H9 (cell line): ENCODE measurements at regions not wholly inside any gene's neighbourhood (a gene's known extent, or its start where the extent isn't known, plus 50 kb on each side); places are given as distances from the start of the nearest gene placed in this dataset.

ENCODE experiments used
- DNase-seq: peaks from one replicate; pipeline ENCODE4 v3.0.0-alpha.2; 2017
- H2AFZ ChIP-seq: one replicate; pipeline ENCODE4 v1.6.1; 2013; ENCODE audit warnings: mild to moderate bottlenecking, low read length, control low read depth, moderate library complexity
- H2AK5ac ChIP-seq: 2 replicates; pipeline ENCODE4 v1.6.1; 2013; ENCODE audit warnings: low read length, control low read depth, mixed read lengths; ENCODE audit not compliant: insufficient read length
- H2BK120ac ChIP-seq: one replicate; pipeline ENCODE4 v1.6.1; 2013; ENCODE audit warnings: low read depth, mild to moderate bottlenecking, low read length, control low read depth, inconsistent platforms; ENCODE audit not compliant: poor library complexity, severe bottlenecking
- H2BK12ac ChIP-seq: 2 replicates; pipeline ENCODE4 v1.6.1; 2013; ENCODE audit warnings: low read length, control low read depth, mixed read lengths, low read depth; ENCODE audit not compliant: insufficient read length
- H2BK15ac ChIP-seq: 2 replicates; pipeline ENCODE4 v1.6.1; 2013; ENCODE audit warnings: low read depth, low read length, control low read depth
- H2BK20ac ChIP-seq: one replicate; pipeline ENCODE4 v1.6.1; 2013; ENCODE audit warnings: low read depth, mild to moderate bottlenecking, low read length, control low read depth, inconsistent platforms; ENCODE audit not compliant: poor library complexity, severe bottlenecking
- H2BK5ac ChIP-seq: 2 replicates; pipeline ENCODE4 v1.6.1; 2013; ENCODE audit warnings: low read length, control low read depth, mixed read lengths; ENCODE audit not compliant: insufficient read length
- H3K14ac ChIP-seq: 2 replicates; pipeline ENCODE4 v1.6.1; 2013; ENCODE audit warnings: low read length, control low read depth; ENCODE audit not compliant: insufficient read depth
- H3K18ac ChIP-seq: 2 replicates; pipeline ENCODE4 v1.6.1; 2013; ENCODE audit warnings: low read depth, mild to moderate bottlenecking, mixed read lengths, low read length, control low read depth; ENCODE audit not compliant: insufficient read length
- H3K23ac ChIP-seq: 2 replicates; pipeline ENCODE4 v1.6.1; 2013; ENCODE audit warnings: low read length, control low read depth, mixed read lengths, low read depth; ENCODE audit not compliant: insufficient read length
- H3K23me2 ChIP-seq: 2 replicates; pipeline ENCODE4 v1.6.1; 2013; ENCODE audit warnings: low read depth, mild to moderate bottlenecking, mixed read lengths, low read length, control low read depth; ENCODE audit not compliant: insufficient read length, poor library complexity, severe bottlenecking
- H3K27ac ChIP-seq: 2 replicates; pipeline ENCODE4 v1.5.1; 2013; ENCODE audit warnings: low read length, control low read depth, mixed read lengths, low read depth; ENCODE audit not compliant: insufficient read length
- H3K27me3 ChIP-seq: 2 replicates; pipeline ENCODE4 v1.6.1; 2013; ENCODE audit warnings: low read length, control low read depth, inconsistent platforms; ENCODE audit not compliant: insufficient read depth
- H3K4ac ChIP-seq: 2 replicates; pipeline ENCODE4 v1.6.1; 2013; ENCODE audit warnings: low read depth, mild to moderate bottlenecking, control low read depth, inconsistent platforms, low read length, moderate library complexity
- H3K4me1 ChIP-seq: 2 replicates; pipeline ENCODE4 v1.6.1; 2013; ENCODE audit warnings: low read length, control low read depth, inconsistent platforms; ENCODE audit not compliant: insufficient read depth
- H3K4me2 ChIP-seq: 2 replicates; pipeline ENCODE4 v1.6.1; 2013; ENCODE audit warnings: low read length, control low read depth, mixed read lengths; ENCODE audit not compliant: insufficient read length, insufficient read depth
- H3K56ac ChIP-seq: 2 replicates; pipeline ENCODE4 v1.6.1; 2013; ENCODE audit warnings: low read depth, mild to moderate bottlenecking, mixed read lengths, low read length, control low read depth; ENCODE audit not compliant: insufficient read length
- H3K79me1 ChIP-seq: 2 replicates; pipeline ENCODE4 v1.6.1; 2013; ENCODE audit warnings: low read depth, mild to moderate bottlenecking, moderate library complexity, low read length, control low read depth, inconsistent platforms; ENCODE audit not compliant: insufficient read depth, poor library complexity, severe bottlenecking
- H3K79me2 ChIP-seq: 2 replicates; pipeline ENCODE4 v1.6.1; 2013; ENCODE audit warnings: low read length, control low read depth, inconsistent platforms; ENCODE audit not compliant: insufficient read depth
- H3K9ac ChIP-seq: 2 replicates; pipeline ENCODE4 v1.6.1; 2013; ENCODE audit warnings: low read length, control low read depth, mixed read lengths; ENCODE audit not compliant: insufficient read length; ENCODE audit errors: extremely low read depth
- H3K9me3 ChIP-seq: one replicate; pipeline ENCODE4 v1.6.1; 2013; ENCODE audit warnings: low read depth, low read length, inconsistent platforms; ENCODE audit not compliant: control insufficient read depth
- H3T11ph ChIP-seq: one replicate; pipeline ENCODE4 v1.6.1; 2013; ENCODE audit warnings: mild to moderate bottlenecking, low read length, control low read depth, inconsistent platforms
- H4K20me1 ChIP-seq: one replicate; pipeline ENCODE4 v1.6.1; 2013; ENCODE audit not compliant: control insufficient read depth, insufficient read length, insufficient read depth
- H4K5ac ChIP-seq: 2 replicates; pipeline ENCODE4 v1.6.1; 2013; ENCODE audit warnings: low read depth, mild to moderate bottlenecking, mixed read lengths, low read length, control low read depth; ENCODE audit not compliant: insufficient read length
- H4K8ac ChIP-seq: replicated peaks from 2 replicates; pipeline ENCODE4 v1.6.1; 2013; ENCODE audit warnings: low read length, control low read depth, mixed read lengths, low read depth; ENCODE audit not compliant: insufficient read length
- H4K91ac ChIP-seq: 2 replicates; pipeline ENCODE4 v1.6.1; 2013; ENCODE audit warnings: low read depth, mild to moderate bottlenecking, moderate library complexity, mixed read lengths, low read length, control low read depth; ENCODE audit not compliant: insufficient read length
- H3K27ac Mint-ChIP-seq, 3 experiments: 2 replicates in 2 of 3; 3 replicates in 1 of 3; pipeline ENCODE4 v1.8.0; 2020 to 2021; ENCODE audit warnings: mixed read lengths in 3 of 3, mild to moderate bottlenecking in 1 of 3, moderate library complexity in 1 of 3
- H3K27me3 Mint-ChIP-seq: 2 replicates; pipeline ENCODE4 v1.8.0; 2021; ENCODE audit warnings: low read depth, mild to moderate bottlenecking, moderate library complexity, mixed read lengths
- H3K36me3 Mint-ChIP-seq, 3 experiments: 2 replicates in 2 of 3; 3 replicates in 1 of 3; pipeline ENCODE4 v1.8.0; 2020 to 2021; ENCODE audit warnings: low read depth in 3 of 3, mixed read lengths in 3 of 3; ENCODE audit not compliant: insufficient read depth in 1 of 3
- H3K4me1 Mint-ChIP-seq, 2 experiments: 2 replicates each; pipeline ENCODE4 v1.8.0; 2020; ENCODE audit warnings: mixed read lengths in 2 of 2
- H3K4me3 Mint-ChIP-seq, 2 experiments: 2 replicates in 1 of 2; 3 replicates in 1 of 2; pipeline ENCODE4 v1.8.0; 2020 to 2021; ENCODE audit warnings: mild to moderate bottlenecking in 2 of 2, mixed read lengths in 2 of 2, moderate library complexity in 1 of 2
- H3K9me3 Mint-ChIP-seq, 2 experiments: 2 replicates in 1 of 2; 3 replicates in 1 of 2; pipeline ENCODE4 v1.8.0; 2020; ENCODE audit warnings: mild to moderate bottlenecking in 2 of 2, mixed read lengths in 2 of 2, moderate library complexity in 1 of 2
- CTCF ChIP-seq: fragments of 200-600 bp; sonication (generic); conservative IDR thresholded peaks from 3 replicates; pipeline ENCODE4 v1.8.0; 2021; ENCODE audit warnings: antibody characterized with exemption, mild to moderate bottlenecking
- WGBS: extraction: QIAGEN DNeasy Blood & Tissue Kit; methylation state at CpG from one replicate; pipeline ENCODE4 v1.1.7; 2013; ENCODE audit warnings: missing lambda C conversion rate, low lambda C conversion rate, mixed read lengths; ENCODE audit not compliant: insufficient read length; ENCODE audit errors: extremely low coverage; 5-methylcytosine and 5-hydroxymethylcytosine counted together

DNA sequence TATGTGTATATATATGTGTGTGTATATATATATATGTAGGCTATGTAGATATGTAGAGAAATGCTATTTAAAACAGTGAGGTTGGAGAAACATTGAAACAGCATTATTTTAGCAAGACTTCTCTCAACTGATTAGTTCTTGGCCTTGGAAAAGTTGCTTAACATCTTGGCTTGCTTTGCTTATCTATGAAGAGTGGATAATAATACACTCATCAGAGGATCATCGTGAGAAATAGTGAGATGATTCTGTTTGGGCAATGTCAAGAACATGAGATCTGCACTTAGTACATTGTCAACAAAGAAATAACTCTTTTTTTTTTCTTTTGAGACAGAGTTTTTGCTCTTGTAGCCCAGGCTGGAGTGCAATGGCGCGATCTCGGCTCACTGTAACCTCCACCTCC lies 128.3 kb downstream of the KLF5 start:
- no peak overlapping the region for H3K4me3 Mint-ChIP-seq
- Histone ChIP-seq H3K27me3 (no peaks in the 10 kb centered on the region), H2BK15ac (no peak overlapping the region), H4K8ac (no peak overlapping the region), H4K91ac (no peak overlapping the region), H2BK20ac (no peak overlapping the region), H3K18ac (no peak overlapping the region), H3K14ac (no peak overlapping the region), H2BK5ac (no peak overlapping the region), H3K4ac (no peak overlapping the region), H3K4me2 (no peak overlapping the region), H3K79me2 (no peaks in the 10 kb centered on the region), H2AK5ac (no peak overlapping the region), H3T11ph (no peak overlapping the region), H3K27ac (no peak overlapping the region), H3K79me1 (no peaks in the 10 kb centered on the region), H4K20me1 (no peaks in the 10 kb centered on the region), H3K23ac (no peak overlapping the region), H3K56ac (no peak overlapping the region), H2AFZ (no peak overlapping the region), H3K9me3 (no peaks in the 10 kb centered on the region), H3K9ac (no peak overlapping the region), H2BK120ac (no peak overlapping the region), H2BK12ac (no peak overlapping the region), H3K4me1 (peaks cover 2% of the 10 kb centered on the region; the same call in 1 of the 2 replicates), H4K5ac (no peak overlapping the region), H3K23me2 (no peaks in the 10 kb centered on the region)
- DNase-seq, result no peak
- H3K27me3 Mint-ChIP-seq, result no peaks in the 10 kb centered on the region
- no CpG with 5 or more reads among the region's 4 CpGs for WGBS
- no peaks in the 10 kb centered on the region for H3K9me3 Mint-ChIP-seq
- TF ChIP-seq CTCF, result no peak
- H3K4me1 Mint-ChIP-seq, result peaks cover 16% of the 10 kb centered on the region in 2 experiments
- H3K27ac Mint-ChIP-seq, result no peak overlapping the region
- H3K36me3 Mint-ChIP-seq, result no peaks in the 10 kb centered on the region
